ENCODE measurements at regions not wholly inside any gene's neighbourhood (a gene's known extent, or its start where the extent isn't known, plus 50 kb on each side); places are given as distances from the start of the nearest gene placed in this dataset.

- no peaks in the 10 kb centered on the region for H3K36me3 ChIP-seq (ENCODE audit: control insufficient read depth in 5 of 5, insufficient read depth in 5 of 5, low read length in 5 of 5)
- H3K27ac ChIP-seq (ENCODE audit: low read depth, low read length), result no peak overlapping the region
- no peaks in the 10 kb centered on the region for H3K4me1 ChIP-seq (ENCODE audit: control insufficient read depth in 5 of 5, insufficient read depth in 5 of 5, low read length in 5 of 5)
- no peak overlapping the region for H3K9ac ChIP-seq (ENCODE audit: low read length in 5 of 5)
- H3K4me3 ChIP-seq (ENCODE audit: low read depth in 1 of 5, low read length in 5 of 5), result no peak overlapping the region
- no peaks in the 10 kb centered on the region for H3K9me3 ChIP-seq (ENCODE audit: control insufficient read depth in 5 of 5, low read length in 5 of 5)
- H3K27me3 ChIP-seq (ENCODE audit: control insufficient read depth in 5 of 5, insufficient read depth in 4 of 5, low read length in 5 of 5), result peaks cover 4 to 19% (median 8%) of the 10 kb centered on the region in 5 donors
These were observed 259.0 kb upstream of the SALL3 start for GRCh38 chr18:78720456-78721237.

- no peak overlapping the region for H3K27ac ChIP-seq (ENCODE audit: low read depth, low read length)
- H3K27me3 ChIP-seq (ENCODE audit: control insufficient read depth in 5 of 5, insufficient read depth in 4 of 5, low read length in 5 of 5), result peaks cover 4 to 19% (median 8%) of the 10 kb centered on the region in 5 donors
- no peak overlapping the region for H3K9ac ChIP-seq (ENCODE audit: low read length in 5 of 5)
- H3K4me3 ChIP-seq (ENCODE audit: low read depth in 1 of 5, low read length in 5 of 5), result no peak overlapping the region
- H3K36me3 ChIP-seq (ENCODE audit: control insufficient read depth in 5 of 5, insufficient read depth in 5 of 5, low read length in 5 of 5), result no peaks in the 10 kb centered on the region
- no peaks in the 10 kb centered on the region for H3K9me3 ChIP-seq (ENCODE audit: control insufficient read depth in 5 of 5, low read length in 5 of 5)
- no peaks in the 10 kb centered on the region for H3K4me1 ChIP-seq (ENCODE audit: control insufficient read depth in 5 of 5, insufficient read depth in 5 of 5, low read length in 5 of 5)
These were observed 258.3 kb upstream of the SALL3 start for GRCh38 chr18:78721238-78721875.

GRCh38 chr18:78721981-78722380, 257.6 kb upstream of the SALL3 start:
- H3K9ac ChIP-seq (ENCODE audit: low read length in 5 of 5), result no peak overlapping the region
- no peak overlapping the region for H3K27ac ChIP-seq (ENCODE audit: low read depth, low read length)
- H3K4me3 ChIP-seq (ENCODE audit: low read depth in 1 of 5, low read length in 5 of 5), result no peak overlapping the region

GRCh38 chr18:78722386-78722785, 257.2 kb upstream of the SALL3 start:
- Histone ChIP-seq H3K27ac (ENCODE audit: low read depth, low read length) (no peak overlapping the region), H3K36me3 (ENCODE audit: control insufficient read depth in 5 of 5, insufficient read depth in 5 of 5, low read length in 5 of 5) (no peaks in the 10 kb centered on the region), H3K4me1 (ENCODE audit: control insufficient read depth in 5 of 5, insufficient read depth in 5 of 5, low read length in 5 of 5) (no peaks in the 10 kb centered on the region), H3K9ac (ENCODE audit: low read length in 5 of 5) (no peak overlapping the region), H3K9me3 (ENCODE audit: control insufficient read depth in 5 of 5, low read length in 5 of 5) (no peaks in the 10 kb centered on the region), H3K27me3 (ENCODE audit: control insufficient read depth in 5 of 5, insufficient read depth in 4 of 5, low read length in 5 of 5) (peaks cover 4 to 19% (median 8%) of the 10 kb centered on the region in 5 donors), H3K4me3 (ENCODE audit: low read depth in 1 of 5, low read length in 5 of 5) (no peak overlapping the region)

More at GRCh38 chr18:78721981-78722380, 257.6 kb upstream of the SALL3 start:
- H3K9me3 ChIP-seq (ENCODE audit: control insufficient read depth in 5 of 5, low read length in 5 of 5), result no peaks in the 10 kb centered on the region
- peaks cover 4 to 19% (median 8%) of the 10 kb centered on the region in 5 donors for H3K27me3 ChIP-seq (ENCODE audit: control insufficient read depth in 5 of 5, insufficient read depth in 4 of 5, low read length in 5 of 5)
- no peaks in the 10 kb centered on the region for H3K36me3 ChIP-seq (ENCODE audit: control insufficient read depth in 5 of 5, insufficient read depth in 5 of 5, low read length in 5 of 5)
- no peaks in the 10 kb centered on the region for H3K4me1 ChIP-seq (ENCODE audit: control insufficient read depth in 5 of 5, insufficient read depth in 5 of 5, low read length in 5 of 5)

- Histone ChIP-seq H3K9ac (ENCODE audit: low read length in 5 of 5) (no peak overlapping the region), H3K27me3 (ENCODE audit: control insufficient read depth in 5 of 5, insufficient read depth in 4 of 5, low read length in 5 of 5) (peaks cover 4 to 19% (median 8%) of the 10 kb centered on the region in 5 donors), H3K4me3 (ENCODE audit: low read depth in 1 of 5, low read length in 5 of 5) (no peak overlapping the region), H3K36me3 (ENCODE audit: control insufficient read depth in 5 of 5, insufficient read depth in 5 of 5, low read length in 5 of 5) (no peaks in the 10 kb centered on the region), H3K9me3 (ENCODE audit: control insufficient read depth in 5 of 5, low read length in 5 of 5) (no peaks in the 10 kb centered on the region), H3K4me1 (ENCODE audit: control insufficient read depth in 5 of 5, insufficient read depth in 5 of 5, low read length in 5 of 5) (no peaks in the 10 kb centered on the region), H3K27ac (ENCODE audit: low read depth, low read length) (no peak overlapping the region)
These were observed 256.5 kb upstream of the SALL3 start for GRCh38 chr18:78722929-78723710.

GRCh38 chr18:78724214-78724914, 255.3 kb upstream of the SALL3 start:
- no peaks in the 10 kb centered on the region for H3K4me1 ChIP-seq (ENCODE audit: control insufficient read depth in 5 of 5, insufficient read depth in 5 of 5, low read length in 5 of 5)
- H3K9ac ChIP-seq (ENCODE audit: low read length in 5 of 5), result no peak overlapping the region
- H3K4me3 ChIP-seq (ENCODE audit: low read depth in 1 of 5, low read length in 5 of 5), result no peak overlapping the region
- no peaks in the 10 kb centered on the region for H3K9me3 ChIP-seq (ENCODE audit: control insufficient read depth in 5 of 5, low read length in 5 of 5)
- H3K27ac ChIP-seq (ENCODE audit: low read depth, low read length), result no peak overlapping the region
- no peaks in the 10 kb centered on the region for H3K36me3 ChIP-seq (ENCODE audit: control insufficient read depth in 5 of 5, insufficient read depth in 5 of 5, low read length in 5 of 5)
- H3K27me3 ChIP-seq (ENCODE audit: control insufficient read depth in 5 of 5, insufficient read depth in 4 of 5, low read length in 5 of 5), result peaks cover 6 to 17% (median 8%) of the 10 kb centered on the region in 5 donors

- Histone ChIP-seq H3K9me3 (ENCODE audit: control insufficient read depth in 5 of 5, low read length in 5 of 5) (no peaks in the 10 kb centered on the region), H3K27me3 (ENCODE audit: control insufficient read depth in 5 of 5, insufficient read depth in 4 of 5, low read length in 5 of 5) (peaks cover 6 to 17% (median 8%) of the 10 kb centered on the region in 5 donors), H3K9ac (ENCODE audit: low read length in 5 of 5) (no peak overlapping the region), H3K4me1 (ENCODE audit: control insufficient read depth in 5 of 5, insufficient read depth in 5 of 5, low read length in 5 of 5) (no peaks in the 10 kb centered on the region), H3K4me3 (ENCODE audit: low read depth in 1 of 5, low read length in 5 of 5) (no peak overlapping the region), H3K27ac (ENCODE audit: low read depth, low read length) (no peak overlapping the region), H3K36me3 (ENCODE audit: control insufficient read depth in 5 of 5, insufficient read depth in 5 of 5, low read length in 5 of 5) (no peaks in the 10 kb centered on the region)
These were observed 254.2 kb upstream of the SALL3 start for GRCh38 chr18:78725426-78725825.

GRCh38 chr18:78726326-78727056, 253.1 kb upstream of the SALL3 start:
- no peaks in the 10 kb centered on the region for H3K9me3 ChIP-seq (ENCODE audit: control insufficient read depth in 5 of 5, low read length in 5 of 5)
- no peak overlapping the region for H3K9ac ChIP-seq (ENCODE audit: low read length in 5 of 5)
- no peak overlapping the region for H3K4me3 ChIP-seq (ENCODE audit: low read depth in 1 of 5, low read length in 5 of 5)
- H3K4me1 ChIP-seq (ENCODE audit: control insufficient read depth in 5 of 5, insufficient read depth in 5 of 5, low read length in 5 of 5), result no peaks in the 10 kb centered on the region
- H3K36me3 ChIP-seq (ENCODE audit: control insufficient read depth in 5 of 5, insufficient read depth in 5 of 5, low read length in 5 of 5), result no peaks in the 10 kb centered on the region
- H3K27ac ChIP-seq (ENCODE audit: low read depth, low read length), result no peak overlapping the region
- H3K27me3 ChIP-seq (ENCODE audit: control insufficient read depth in 5 of 5, insufficient read depth in 4 of 5, low read length in 5 of 5), result peaks cover 3 to 17% (median 8%) of the 10 kb centered on the region in 5 donors

GRCh38 chr18:78727057-78727739, 252.4 kb upstream of the SALL3 start:
- Histone ChIP-seq H3K9ac (ENCODE audit: low read length in 5 of 5) (no peak overlapping the region), H3K9me3 (ENCODE audit: control insufficient read depth in 5 of 5, low read length in 5 of 5) (no peaks in the 10 kb centered on the region), H3K4me3 (ENCODE audit: low read depth in 1 of 5, low read length in 5 of 5) (no peak overlapping the region), H3K27me3 (ENCODE audit: control insufficient read depth in 5 of 5, insufficient read depth in 4 of 5, low read length in 5 of 5) (peaks cover 6 to 17% (median 9%) of the 10 kb centered on the region in 5 donors), H3K4me1 (ENCODE audit: control insufficient read depth in 5 of 5, insufficient read depth in 5 of 5, low read length in 5 of 5) (no peaks in the 10 kb centered on the region), H3K27ac (ENCODE audit: low read depth, low read length) (no peak overlapping the region), H3K36me3 (ENCODE audit: control insufficient read depth in 5 of 5, insufficient read depth in 5 of 5, low read length in 5 of 5) (no peaks in the 10 kb centered on the region)
